HepG2 (cell line): ENCODE measurements at regions not wholly inside any gene's neighbourhood (a gene's known extent, or its start where the extent isn't known, plus 50 kb on each side); places are given as distances from the start of the nearest gene placed in this dataset.

ENCODE experiments used
- ARID4A ChIP-seq: sonication (generic); formaldehyde crosslinking; IDR thresholded peaks from 2 replicates; pipeline ENCODE4 v1.5.0; 2020; ENCODE audit warnings: mild to moderate bottlenecking, missing genetic modification reagents, borderline replicate concordance
- CC2D1A ChIP-seq: sonication (generic); formaldehyde crosslinking; IDR thresholded peaks from 2 replicates; pipeline ENCODE4 v1.8.1; 2023; ENCODE audit warnings: mild to moderate bottlenecking, missing genetic modification reagents
- CREM ChIP-seq, 2 experiments: sonication (generic) in 1 of 2; formaldehyde crosslinking in 1 of 2; IDR thresholded peaks; 2 replicates each; pipeline versions ENCODE4 v1.4.0 to v1.6.1; 2016 to 2020; ENCODE audit warnings: antibody characterized with exemption in 1 of 2, mild to moderate bottlenecking in 1 of 2, missing genetic modification reagents in 1 of 2
- HNF4A ChIP-seq: sonication (generic); formaldehyde crosslinking; IDR thresholded peaks from 2 replicates; pipeline ENCODE4 v1.4.0; 2020; ENCODE audit warnings: missing genetic modification reagents
- IKZF1 ChIP-seq: fragments of 450-650 bp; IDR thresholded peaks from 2 replicates; pipeline ENCODE4 v1.7.1; 2016
- NFYB ChIP-seq: sonication (generic); formaldehyde crosslinking; IDR thresholded peaks from 2 replicates; pipeline ENCODE4 v1.4.0; 2020; ENCODE audit warnings: missing genetic modification reagents
- THAP9 ChIP-seq: sonication (generic); formaldehyde crosslinking; IDR thresholded peaks from 2 replicates; pipeline ENCODE4; 2020; ENCODE audit warnings: missing genetic modification reagents, mild to moderate bottlenecking, borderline replicate concordance
- TP53 ChIP-seq: sonication (generic); formaldehyde crosslinking; conservative IDR thresholded peaks from 2 replicates; pipeline ENCODE4 v1.4.0; 2020; ENCODE audit warnings: missing genetic modification reagents
- ZNF12 ChIP-seq: sonication (generic); formaldehyde crosslinking; IDR thresholded peaks from 2 replicates; pipeline ENCODE4 v1.5.0; 2020; ENCODE audit warnings: missing genetic modification reagents
- ZNF160 ChIP-seq: sonication (generic); formaldehyde crosslinking; IDR thresholded peaks from 2 replicates; pipeline ENCODE4 v1.8.0; 2022; ENCODE audit warnings: mild to moderate bottlenecking, inconsistent platforms, missing genetic modification reagents
- ZNF263 ChIP-seq: sonication (generic); formaldehyde crosslinking; IDR thresholded peaks from 2 replicates; pipeline ENCODE4 v1.4.0; 2020; ENCODE audit warnings: missing genetic modification reagents
- ZNF639 ChIP-seq: conservative IDR thresholded peaks from 2 replicates; pipeline ENCODE4 v1.6.1; 2018; ENCODE audit warnings: missing genetic modification reagents
- ZNF678 ChIP-seq: sonication (generic); formaldehyde crosslinking; IDR thresholded peaks from 2 replicates; pipeline ENCODE4 v1.4.0; 2020; ENCODE audit warnings: mild to moderate bottlenecking, missing genetic modification reagents
- ZNF800 ChIP-seq: sonication (generic); formaldehyde crosslinking; IDR thresholded peaks from 2 replicates; pipeline ENCODE4 v1.4.0; 2020; ENCODE audit warnings: missing genetic modification reagents
- ZNF883 ChIP-seq: sonication (generic); formaldehyde crosslinking; IDR thresholded peaks from 2 replicates; pipeline ENCODE4 v1.5.1; 2020; ENCODE audit warnings: mild to moderate bottlenecking, missing genetic modification reagents; ENCODE audit errors: not compliant biosample characterization
- TF ChIP-seq, protein P1 (sequence below): sonication (generic); formaldehyde crosslinking; conservative IDR thresholded peaks from 2 replicates; pipeline ENCODE4 v1.4.0; 2020; ENCODE audit warnings: missing genetic modification reagents

GRCh38 chr16:54628796-54629625 lies 301.7 kb upstream of the IRX5 start (continued):
- peak; percentile 29; the same call in 1 of the 2 replicates for TF ChIP-seq ZNF800 (CRISPR knock-in tag)
- no peak for TF ChIP-seq ZNF883 (CRISPR knock-in tag)
- no peak for TF ChIP-seq NFYB (CRISPR knock-in tag)
- peak; percentile 88 for TF ChIP-seq CREM (IDR thresholded peaks at IDR 0.05)
- no peak for TF ChIP-seq CREM (CRISPR knock-in tag; IDR thresholded peaks at IDR 0.05)
- TF ChIP-seq HNF4A (CRISPR knock-in tag) = peak; percentile 84
- peak; percentile 43; the same call in 1 of the 2 replicates for TF ChIP-seq ZNF12 (CRISPR knock-in tag)
- TF ChIP-seq ARID4A (CRISPR knock-in tag) = no peak; the same call in 1 of the 2 replicates
- no peak for TF ChIP-seq THAP9 (CRISPR knock-in tag)
- no peak for TF ChIP-seq TP53 (CRISPR knock-in tag)
- TF ChIP-seq, protein P1, sequence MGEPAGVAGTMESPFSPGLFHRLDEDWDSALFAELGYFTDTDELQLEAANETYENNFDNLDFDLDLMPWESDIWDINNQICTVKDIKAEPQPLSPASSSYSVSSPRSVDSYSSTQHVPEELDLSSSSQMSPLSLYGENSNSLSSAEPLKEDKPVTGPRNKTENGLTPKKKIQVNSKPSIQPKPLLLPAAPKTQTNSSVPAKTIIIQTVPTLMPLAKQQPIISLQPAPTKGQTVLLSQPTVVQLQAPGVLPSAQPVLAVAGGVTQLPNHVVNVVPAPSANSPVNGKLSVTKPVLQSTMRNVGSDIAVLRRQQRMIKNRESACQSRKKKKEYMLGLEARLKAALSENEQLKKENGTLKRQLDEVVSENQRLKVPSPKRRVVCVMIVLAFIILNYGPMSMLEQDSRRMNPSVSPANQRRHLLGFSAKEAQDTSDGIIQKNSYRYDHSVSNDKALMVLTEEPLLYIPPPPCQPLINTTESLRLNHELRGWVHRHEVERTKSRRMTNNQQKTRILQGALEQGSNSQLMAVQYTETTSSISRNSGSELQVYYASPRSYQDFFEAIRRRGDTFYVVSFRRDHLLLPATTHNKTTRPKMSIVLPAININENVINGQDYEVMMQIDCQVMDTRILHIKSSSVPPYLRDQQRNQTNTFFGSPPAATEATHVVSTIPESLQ = no peak
- TF ChIP-seq ZNF678 (CRISPR knock-in tag) = no peak
- TF ChIP-seq ZNF263 (CRISPR knock-in tag) = 0 out of 2 replicates have a peak, but pooled peaks have one; percentile 26
- no peak for TF ChIP-seq ZNF639 (CRISPR knock-in tag)
- no peak for TF ChIP-seq ZNF160 (CRISPR knock-in tag)
- TF ChIP-seq CC2D1A (CRISPR knock-in tag) = 0 out of 2 replicates have a peak, but pooled peaks have one; percentile 24
- TF ChIP-seq IKZF1 = no peak
